ENCODE measurements at regions not wholly inside any gene's neighbourhood (a gene's known extent, or its start where the extent isn't known, plus 50 kb on each side); places are given as distances from the start of the nearest gene placed in this dataset.

DNA sequence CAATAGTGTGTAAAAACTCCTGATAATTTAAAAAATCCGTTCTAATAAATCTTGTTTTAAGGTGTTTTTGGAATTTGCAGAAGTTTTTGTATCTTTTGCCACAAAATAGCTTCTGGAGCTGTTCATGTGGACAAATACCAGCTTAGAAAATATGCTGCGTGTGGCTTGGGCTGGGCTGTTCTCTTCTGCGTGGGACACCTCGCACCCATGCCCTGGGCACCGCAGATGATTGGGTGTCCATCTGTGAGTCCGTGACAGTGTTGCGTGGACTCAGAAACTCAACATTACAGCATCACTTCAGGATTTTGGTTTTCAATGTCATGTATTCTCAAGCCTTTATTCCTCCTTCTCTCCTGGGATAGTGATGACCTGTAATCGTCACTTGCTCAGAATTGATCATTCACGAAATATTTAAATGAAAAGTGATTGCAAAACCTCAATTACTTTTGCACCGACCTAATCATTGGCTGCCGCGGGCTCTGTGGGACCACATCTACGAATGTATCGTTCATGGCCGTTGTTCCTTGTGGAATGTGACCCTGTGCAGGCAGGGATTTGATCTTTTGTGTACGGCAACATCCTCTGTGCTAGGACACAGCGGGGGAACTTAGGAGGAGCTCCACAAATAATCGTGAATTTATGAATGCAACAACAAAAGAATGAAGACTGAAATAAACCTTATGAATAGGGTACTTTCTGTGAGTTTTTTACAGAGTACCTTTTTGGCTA is 210.3 kb upstream of the FOXF1 start:
- DNase-seq (ENCODE audit: low read depth, low spot score): no peak
- H3K4me3 ChIP-seq (ENCODE audit: low read depth, low read length): no peak overlapping the region
- CTCF ChIA-PET: interaction anchor here (0.7 to 1.5 kb wide), 6 partner anchors 11 to 220 kb away, joined by 4 to 5 read pairs (median 4); no protein-coding TSS in a partner anchor
- TF ChIP-seq, protein P1, sequence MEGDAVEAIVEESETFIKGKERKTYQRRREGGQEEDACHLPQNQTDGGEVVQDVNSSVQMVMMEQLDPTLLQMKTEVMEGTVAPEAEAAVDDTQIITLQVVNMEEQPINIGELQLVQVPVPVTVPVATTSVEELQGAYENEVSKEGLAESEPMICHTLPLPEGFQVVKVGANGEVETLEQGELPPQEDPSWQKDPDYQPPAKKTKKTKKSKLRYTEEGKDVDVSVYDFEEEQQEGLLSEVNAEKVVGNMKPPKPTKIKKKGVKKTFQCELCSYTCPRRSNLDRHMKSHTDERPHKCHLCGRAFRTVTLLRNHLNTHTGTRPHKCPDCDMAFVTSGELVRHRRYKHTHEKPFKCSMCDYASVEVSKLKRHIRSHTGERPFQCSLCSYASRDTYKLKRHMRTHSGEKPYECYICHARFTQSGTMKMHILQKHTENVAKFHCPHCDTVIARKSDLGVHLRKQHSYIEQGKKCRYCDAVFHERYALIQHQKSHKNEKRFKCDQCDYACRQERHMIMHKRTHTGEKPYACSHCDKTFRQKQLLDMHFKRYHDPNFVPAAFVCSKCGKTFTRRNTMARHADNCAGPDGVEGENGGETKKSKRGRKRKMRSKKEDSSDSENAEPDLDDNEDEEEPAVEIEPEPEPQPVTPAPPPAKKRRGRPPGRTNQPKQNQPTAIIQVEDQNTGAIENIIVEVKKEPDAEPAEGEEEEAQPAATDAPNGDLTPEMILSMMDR (IDR thresholded peaks at IDR 0.05; ENCODE audit: insufficient read depth, low read length, missing control alignments): no peak
- POLR2A ChIA-PET: no interaction called here

DNA sequence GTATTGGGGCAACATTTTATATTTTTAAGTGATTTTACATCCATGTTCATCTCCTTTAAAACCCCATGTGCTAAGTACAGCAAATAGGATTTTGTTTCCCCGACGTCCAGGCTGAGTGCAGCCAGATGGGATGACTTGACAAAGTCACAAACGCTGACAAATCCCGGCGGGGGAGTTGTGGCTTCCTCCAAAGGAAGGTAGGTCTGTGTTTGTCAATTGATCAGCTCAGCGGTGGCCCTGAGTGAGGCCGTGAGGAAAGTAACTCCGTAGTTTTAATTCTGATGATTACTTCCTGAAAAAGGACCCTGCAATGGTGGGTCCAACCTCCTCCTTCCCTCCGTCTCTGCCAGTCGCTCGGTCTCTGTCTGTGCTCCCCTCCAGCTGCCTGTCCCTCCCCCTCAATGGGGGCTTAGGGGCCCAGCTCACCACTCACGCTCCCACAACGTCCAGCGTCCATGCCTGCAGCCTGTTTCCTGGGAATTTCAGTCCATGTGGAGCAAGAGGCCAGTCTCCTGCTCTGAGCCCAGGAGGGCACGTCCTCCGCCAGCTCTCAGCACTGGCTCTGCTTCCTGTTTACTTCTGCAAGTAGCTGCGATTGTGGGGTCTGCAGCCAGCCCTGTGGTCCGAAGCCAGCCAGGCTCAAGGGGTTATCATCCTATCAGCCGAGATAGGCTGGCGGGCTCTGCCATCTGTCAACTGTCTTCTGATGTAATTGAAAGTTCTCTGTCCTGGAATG is 209.4 kb upstream of the FOXF1 start:
- DNase-seq (ENCODE audit: low read depth, low spot score): no peak
- ChIA-PET CTCF (interaction anchor here (2.0 kb wide), 1 partner anchor 217 kb away, joined by 7 read pairs; no protein-coding TSS in a partner anchor), POLR2A (no interaction called here)
- TF ChIP-seq, protein P1 (IDR thresholded peaks at IDR 0.05; ENCODE audit: insufficient read depth, low read length, missing control alignments): no peak
- H3K4me3 ChIP-seq (ENCODE audit: low read depth, low read length): no peak overlapping the region

DNA sequence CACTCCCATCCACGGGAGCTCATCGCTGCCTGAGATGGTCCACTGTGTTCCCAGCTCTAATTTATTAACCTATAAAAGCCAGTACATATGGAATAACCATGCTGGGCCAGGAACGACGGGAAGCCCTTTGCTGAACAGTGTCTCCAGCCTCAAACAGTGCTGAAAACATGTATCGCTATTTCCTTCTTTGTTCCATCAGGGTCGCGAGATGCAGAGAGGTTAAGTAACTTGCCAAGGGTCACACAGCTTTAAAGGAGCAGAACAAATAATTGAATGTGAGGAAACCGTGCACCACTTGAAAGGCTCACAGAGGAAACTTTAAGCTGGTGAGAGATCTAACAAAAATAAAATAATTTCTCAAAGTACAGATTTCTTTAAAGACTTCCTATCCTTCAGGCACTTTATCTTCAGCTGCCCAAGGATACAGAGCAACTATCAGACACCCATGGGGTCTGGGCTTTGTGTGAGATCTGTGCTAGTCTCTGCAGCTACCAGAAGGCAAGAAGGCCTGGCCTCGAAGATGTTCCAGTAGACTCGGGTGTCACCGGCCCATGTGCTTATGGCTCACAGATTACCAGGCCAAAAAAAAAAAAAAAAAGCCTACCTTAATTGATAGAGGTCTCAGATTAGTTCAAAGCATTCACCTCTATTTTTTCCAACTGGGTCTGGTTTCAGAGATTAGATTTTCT is 207.8 kb upstream of the FOXF1 start:
- no peak overlapping the region for H3K4me3 ChIP-seq (ENCODE audit: low read depth, low read length)
- ChIA-PET POLR2A (no interaction called here), CTCF (interaction anchor here (1.5 to 2.0 kb wide), 2 partner anchors 49 to 215 kb away, joined by 4 to 7 read pairs; no protein-coding TSS in a partner anchor)
- TF ChIP-seq, protein P1 (IDR thresholded peaks at IDR 0.05; ENCODE audit: insufficient read depth, low read length, missing control alignments): no peak
- no peak for DNase-seq (ENCODE audit: low read depth, low spot score)

DNA sequence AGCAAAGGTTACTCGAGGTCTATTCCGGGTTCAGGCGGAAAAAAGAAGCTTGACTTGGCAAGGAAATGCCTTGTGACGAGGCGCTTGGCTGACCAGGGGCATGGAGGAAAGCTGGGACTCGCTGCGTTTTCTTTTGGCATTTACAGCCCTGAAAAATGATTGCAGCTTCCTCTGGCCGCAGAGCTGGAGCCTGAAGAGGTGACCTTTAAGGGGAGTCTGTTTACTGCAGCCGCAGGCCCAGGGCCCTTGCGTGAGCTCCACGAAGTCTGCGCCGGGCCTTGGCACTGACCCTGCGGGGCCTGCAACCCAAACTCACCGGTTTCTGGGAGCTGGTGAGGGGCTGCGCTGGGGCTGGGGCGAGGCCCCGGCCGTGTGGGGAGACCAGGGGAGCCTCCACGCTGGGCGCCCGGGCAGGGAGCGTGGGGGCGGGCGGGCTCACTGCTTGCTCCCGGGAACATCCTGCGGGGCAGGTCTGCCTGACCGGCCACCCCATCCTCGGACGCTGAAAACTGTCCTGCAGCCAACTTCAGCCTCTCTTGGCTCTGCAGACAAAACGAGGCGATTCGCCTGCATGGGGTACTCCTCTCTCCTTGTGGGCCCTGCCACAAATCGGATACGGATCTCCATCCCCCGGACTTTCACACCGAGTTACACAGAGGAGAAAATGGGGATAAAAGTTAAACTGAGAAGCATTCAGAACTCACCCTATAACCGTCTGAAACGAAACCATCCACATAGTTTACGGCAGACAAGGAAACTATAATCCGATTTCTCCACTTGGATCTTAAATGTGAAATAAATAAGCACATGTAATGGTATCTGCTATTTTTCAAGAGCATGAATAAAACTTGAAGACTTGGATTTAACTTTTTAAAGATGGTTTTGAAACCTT is 206.3 kb upstream of the FOXF1 start:
- H3K4me3 ChIP-seq (ENCODE audit: low read depth, low read length): no peak overlapping the region
- POLR2A ChIA-PET: no interaction called here
- CTCF ChIA-PET: no interaction called here
- DNase-seq (ENCODE audit: low read depth, low spot score): no peak
- TF ChIP-seq, protein P1 (IDR thresholded peaks at IDR 0.05; ENCODE audit: insufficient read depth, low read length, missing control alignments): no peak

DNA sequence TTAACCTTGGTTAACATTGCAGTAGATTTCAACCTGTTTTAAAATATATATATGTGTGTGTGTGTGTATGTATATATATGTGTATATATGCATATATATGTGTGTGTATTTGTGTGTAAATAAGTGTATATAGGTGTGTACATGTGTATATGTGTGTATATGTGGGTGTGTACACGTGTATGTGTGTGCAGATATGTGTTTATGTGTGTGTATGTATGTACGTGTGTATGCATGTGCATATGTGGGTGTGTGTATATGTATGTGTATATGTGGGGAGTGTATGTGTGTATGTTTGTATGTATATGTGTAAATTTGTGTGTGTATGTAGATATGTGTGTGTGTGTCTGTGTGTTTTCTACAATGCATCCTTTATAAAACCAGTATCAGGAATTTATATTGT is 205.5 kb upstream of the FOXF1 start:
- CTCF ChIA-PET: no interaction called here
- TF ChIP-seq, protein P1 (IDR thresholded peaks at IDR 0.05; ENCODE audit: insufficient read depth, low read length, missing control alignments): no peak
- POLR2A ChIA-PET: no interaction called here
- no peak overlapping the region for H3K4me3 ChIP-seq (ENCODE audit: low read depth, low read length)
- DNase-seq (ENCODE audit: low read depth, low spot score): no peak

Measured in AG04449 (cell line).